GM23338 (cell line): ENCODE measurements at regions not wholly inside any gene's neighbourhood (a gene's known extent, or its start where the extent isn't known, plus 50 kb on each side); places are given as distances from the start of the nearest gene placed in this dataset.

Experiments used
- ATAC-seq: fragments of 200-7000 bp; cut with Tn5 transposase; 3 replicates; pipeline ENCODE4 v1.9.1; 2020
- DNase-seq: peaks from one replicate; pipeline ENCODE4 v3.0.0-alpha.2; 2015; ENCODE audit warnings: low spot score
- H2AFZ ChIP-seq: fragments of 200-600 bp; sonication (generic); 2 replicates; pipeline ENCODE4 v1.8.0; 2016; ENCODE audit warnings: antibody characterized with exemption, mild to moderate bottlenecking, moderate library complexity
- H3F3A ChIP-seq: fragments of 200-600 bp; sonication (generic); replicated peaks from 2 replicates; pipeline ENCODE4 v1.8.0; 2017; ENCODE audit warnings: antibody characterized with exemption, mixed run types, low read depth
- H3K27ac ChIP-seq: fragments of 200-600 bp; sonication (generic); 2 replicates; pipeline ENCODE4 v1.6.1; 2016; ENCODE audit warnings: low read depth
- H3K27me3 ChIP-seq: fragments of 200-600 bp; sonication (generic); 2 replicates; pipeline ENCODE4 v1.8.0; 2016; ENCODE audit warnings: mild to moderate bottlenecking, mixed run types, moderate library complexity; ENCODE audit not compliant: insufficient read depth
- H3K36me3 ChIP-seq: fragments of 200-600 bp; sonication (generic); 2 replicates; pipeline ENCODE4 v1.8.0; 2016; ENCODE audit warnings: mild to moderate bottlenecking; ENCODE audit not compliant: insufficient read depth
- H3K4me1 ChIP-seq: fragments of 200-600 bp; sonication (generic); 2 replicates; pipeline ENCODE4 v1.8.0; 2016; ENCODE audit warnings: mild to moderate bottlenecking, moderate library complexity; ENCODE audit not compliant: insufficient read depth
- H3K4me2 ChIP-seq: fragments of 200-600 bp; sonication (generic); 2 replicates; pipeline ENCODE4 v1.7.1; 2017; ENCODE audit warnings: mixed run types
- H3K4me3 ChIP-seq: fragments of 200-600 bp; sonication (generic); 2 replicates; pipeline ENCODE4 v1.6.1; 2016; ENCODE audit warnings: mixed run types
- H3K79me2 ChIP-seq: fragments of 200-600 bp; sonication (generic); replicated peaks from 2 replicates; pipeline ENCODE4 v1.8.0; 2017; ENCODE audit warnings: mild to moderate bottlenecking; ENCODE audit not compliant: insufficient read depth
- H3K9me2 ChIP-seq: fragments of 200-600 bp; sonication (generic); 2 replicates; pipeline ENCODE4 v1.8.0; 2017; ENCODE audit not compliant: insufficient read depth
- H4K20me1 ChIP-seq: fragments of 200-600 bp; sonication (generic); replicated peaks from 2 replicates; pipeline ENCODE4 v1.8.0; 2017; ENCODE audit warnings: mild to moderate bottlenecking; ENCODE audit not compliant: insufficient read depth
- H3K27ac Mint-ChIP-seq: 2 replicates; pipeline ENCODE4 v1.8.0; 2020; ENCODE audit warnings: inconsistent platforms, mild to moderate bottlenecking, moderate library complexity, mixed read lengths
- H3K27me3 Mint-ChIP-seq: 3 replicates; pipeline ENCODE4 v1.8.0; 2022; ENCODE audit warnings: low read depth, mild to moderate bottlenecking, moderate library complexity, mixed read lengths, inconsistent platforms; ENCODE audit not compliant: insufficient read depth, poor library complexity
- H3K36me3 Mint-ChIP-seq: 3 replicates; pipeline ENCODE4 v1.8.0; 2021; ENCODE audit warnings: low read depth, mild to moderate bottlenecking, inconsistent platforms, moderate library complexity, mixed read lengths
- H3K4me1 Mint-ChIP-seq: 3 replicates; pipeline ENCODE4 v1.8.0; 2020; ENCODE audit warnings: mild to moderate bottlenecking, inconsistent platforms, mixed read lengths
- H3K4me3 Mint-ChIP-seq: 3 replicates; pipeline ENCODE4 v1.8.0; 2021; ENCODE audit warnings: moderate library complexity, mild to moderate bottlenecking, inconsistent platforms, mixed read lengths
- H3K9me3 Mint-ChIP-seq: 3 replicates; pipeline ENCODE4 v1.8.0; 2020; ENCODE audit warnings: moderate library complexity, mild to moderate bottlenecking, inconsistent platforms, mixed read lengths
- EZH2phosphoT487 ChIP-seq: fragments of 200-600 bp; sonication (generic); IDR thresholded peaks from one replicate; pipeline ENCODE4 v1.8.1; 2018; ENCODE audit warnings: antibody characterized with exemption; ENCODE audit not compliant: unreplicated experiment
- REST ChIP-seq: IDR thresholded peaks from one replicate; pipeline ENCODE4 v1.6.1; 2018; ENCODE audit warnings: antibody characterized with exemption; ENCODE audit not compliant: unreplicated experiment
- STAT1 ChIP-seq: IDR thresholded peaks from one replicate; pipeline ENCODE4 v1.6.1; 2016; ENCODE audit warnings: antibody characterized with exemption; ENCODE audit not compliant: unreplicated experiment
- ZNF331 ChIP-seq: fragments of 250-450 bp; sonication (Bioruptor Pico); IDR thresholded peaks from 2 replicates; pipeline ENCODE4 v1.5.0; 2020; ENCODE audit warnings: low read depth, mild to moderate bottlenecking, moderate library complexity
- ZNF462 ChIP-seq: fragments of 250-450 bp; sonication (Bioruptor Pico); IDR thresholded peaks from 2 replicates; pipeline ENCODE4 v1.5.0; 2020; ENCODE audit warnings: mild to moderate bottlenecking, moderate library complexity

GRCh38 chr10:88097536-88097935 lies 234.1 kb downstream of the PTEN start (continued):
- no peak for TF ChIP-seq REST
- TF ChIP-seq ZNF462: no peak
- no peak for TF ChIP-seq STAT1
- TF ChIP-seq EZH2phosphoT487: no peak

GRCh38 chr10:88100281-88100680 lies 236.9 kb downstream of the PTEN start:
- Histone ChIP-seq H4K20me1 (no peaks in the 10 kb centered on the region), H3K9me2 (no peaks in the 10 kb centered on the region), H3F3A (no peaks in the 10 kb centered on the region), H3K36me3 (no peaks in the 10 kb centered on the region), H3K4me2 (no peak overlapping the region), H3K4me1 (no peaks in the 10 kb centered on the region), H3K27ac (no peak overlapping the region), H3K79me2 (no peaks in the 10 kb centered on the region), H3K4me3 (no peak overlapping the region), H2AFZ (no peak overlapping the region), H3K27me3 (no peaks in the 10 kb centered on the region)
- H3K36me3 Mint-ChIP-seq: no peaks in the 10 kb centered on the region
- DNase-seq (no peak), ATAC-seq (no peak)
- H3K27ac Mint-ChIP-seq: no peak overlapping the region
- H3K4me3 Mint-ChIP-seq: no peak overlapping the region
- H3K9me3 Mint-ChIP-seq: no peaks in the 10 kb centered on the region
- H3K4me1 Mint-ChIP-seq: no peaks in the 10 kb centered on the region
- H3K27me3 Mint-ChIP-seq: no peaks in the 10 kb centered on the region
- no peak for TF ChIP-seq ZNF331
- TF ChIP-seq REST: no peak
